Naive thymus-derived CD8-positive, alpha-beta T cell (primary cell): ENCODE measurements at regions not wholly inside any gene's neighbourhood (a gene's known extent, or its start where the extent isn't known, plus 50 kb on each side); places are given as distances from the start of the nearest gene placed in this dataset.
A peak's percentile ranks its signal among the peaks of the same experiment; 100 is the strongest.
"Not testable (repeated sequence)": the region's sequence is repeated elsewhere in the genome, so short reads cannot be mapped to it uniquely, and the experiment has no call there.

Source experiments
- ATAC-seq, 2 donors: fragments of 150-1000 bp; cut with Tn5 transposase in 1 of 2; sonication (Bioruptor Pico), chemical (Tn5 transposase) in 1 of 2; 1 replicate in 1 of 2; 2 replicates in 1 of 2; pipeline ENCODE4 v1.10.0; 2021; ENCODE audit warnings: mild to moderate bottlenecking in 2 of 2, moderate library complexity in 2 of 2
- POLR2A ChIA-PET: fragments of 350-600 bp; sonication (Branson Sonifier 250); formaldehyde crosslinking; loops from one replicate; lab custom pipeline; 2021; ENCODE audit warnings: antibody characterized with exemption; lab: Charles Lee
- DNase-seq, 10 donors: peaks; one replicate each; pipeline versions ENCODE4 v3.0.0 to v3.0.0-alpha.2; 2020 to 2022
- H3K27ac Mint-ChIP-seq, 10 donors: one replicate each; pipeline ENCODE4 v1.8.0; 2020 to 2022; ENCODE audit warnings: mild to moderate bottlenecking in 10 of 10, mixed read lengths in 10 of 10, moderate library complexity in 4 of 10, inconsistent platforms in 1 of 10
- H3K27me3 Mint-ChIP-seq, 5 donors: one replicate each; pipeline ENCODE4 v1.8.0; 2021 to 2022; ENCODE audit warnings: mixed read lengths in 5 of 5
- H3K36me3 Mint-ChIP-seq, 3 donors: one replicate each; pipeline ENCODE4 v1.8.0; 2020 to 2022; ENCODE audit warnings: mixed read lengths in 3 of 3, mild to moderate bottlenecking in 2 of 3, inconsistent platforms in 1 of 3
- H3K4me1 Mint-ChIP-seq, 4 donors: one replicate each; pipeline ENCODE4 v1.8.0; 2021 to 2022; ENCODE audit warnings: mixed read lengths in 4 of 4
- H3K4me3 Mint-ChIP-seq, 10 donors: one replicate each; pipeline ENCODE4 v1.8.0; 2020 to 2022; ENCODE audit warnings: mild to moderate bottlenecking in 10 of 10, mixed read lengths in 10 of 10, moderate library complexity in 6 of 10, inconsistent platforms in 1 of 10
- H3K9me3 Mint-ChIP-seq, 9 donors: one replicate each; pipeline ENCODE4 v1.8.0; 2020 to 2022; ENCODE audit warnings: mixed read lengths in 9 of 9, mild to moderate bottlenecking in 3 of 9, inconsistent platforms in 1 of 9, moderate library complexity in 1 of 9

GRCh38 chr6:142016666-142017065, 116.1 kb upstream of the GJE1 start:
- not testable (repeated sequence) for H3K4me3 Mint-ChIP-seq, H3K36me3 Mint-ChIP-seq

GRCh38 chr6:142015463-142015862, 117.3 kb upstream of the GJE1 start:
- ATAC-seq, H3K9me3 Mint-ChIP-seq, POLR2A ChIA-PET: not testable (repeated sequence)

More at GRCh38 chr6:142016666-142017065, 116.1 kb upstream of the GJE1 start:
- H3K9me3 Mint-ChIP-seq, H3K4me1 Mint-ChIP-seq, H3K27ac Mint-ChIP-seq, DNase-seq, ATAC-seq, POLR2A ChIA-PET: not testable (repeated sequence)
- H3K27me3 Mint-ChIP-seq, result peaks cover 2 to 24% (median 5%) of the 10 kb centered on the region in 5 donors

GRCh38 chr6:142015011-142015410, 117.7 kb upstream of the GJE1 start:
- Mint-ChIP-seq H3K4me3 (peak overlapping the region in 1 of 10 donors; percentile 5), H3K9me3 (peaks cover 0 to 7% (median 0%) of the 10 kb centered on the region in 9 donors), H3K27ac (peak overlapping the region in 1 of 10 donors; percentile 12), H3K4me1 (peaks cover 0 to 6% (median 3%) of the 10 kb centered on the region in 4 donors), H3K27me3 (peaks cover 3 to 24% (median 5%) of the 10 kb centered on the region in 5 donors), H3K36me3 (no peaks in the 10 kb centered on the region)
- ATAC-seq (no peak), DNase-seq (no peak)
- POLR2A ChIA-PET, result no interaction called here

More at GRCh38 chr6:142015463-142015862, 117.3 kb upstream of the GJE1 start:
- peaks cover 3 to 24% (median 5%) of the 10 kb centered on the region in 5 donors for H3K27me3 Mint-ChIP-seq
- DNase-seq, H3K27ac Mint-ChIP-seq, H3K4me3 Mint-ChIP-seq, H3K4me1 Mint-ChIP-seq, H3K36me3 Mint-ChIP-seq: not testable (repeated sequence)

GRCh38 chr6:142014515-142014914, 118.2 kb upstream of the GJE1 start:
- no peak for DNase-seq
- peaks cover 3 to 24% (median 5%) of the 10 kb centered on the region in 5 donors for H3K27me3 Mint-ChIP-seq
- no peaks in the 10 kb centered on the region for H3K36me3 Mint-ChIP-seq
- no peak for ATAC-seq
- H3K4me1 Mint-ChIP-seq, result peaks cover 0 to 6% (median 3%) of the 10 kb centered on the region in 4 donors
- POLR2A ChIA-PET, result no interaction called here
- H3K27ac Mint-ChIP-seq, result no peak overlapping the region
- peak overlapping the region in 1 of 10 donors; percentile 5 for H3K4me3 Mint-ChIP-seq
- H3K9me3 Mint-ChIP-seq, result peaks cover 0 to 2% (median 0%) of the 10 kb centered on the region in 9 donors

- ATAC-seq (no peak), DNase-seq (no peak)
- H3K4me1 Mint-ChIP-seq, result peaks cover 0 to 6% (median 3%) of the 10 kb centered on the region in 4 donors
- no peak overlapping the region for H3K27ac Mint-ChIP-seq
- H3K9me3 Mint-ChIP-seq, result no peaks in the 10 kb centered on the region
- H3K4me3 Mint-ChIP-seq, result no peak overlapping the region
- peaks cover 3 to 24% (median 5%) of the 10 kb centered on the region in 5 donors for H3K27me3 Mint-ChIP-seq
- POLR2A ChIA-PET, result no interaction called here
- H3K36me3 Mint-ChIP-seq, result no peaks in the 10 kb centered on the region
Observed at GRCh38 chr6:142013875-142014495, 118.7 kb upstream of the GJE1 start.

GRCh38 chr6:142013287-142013686, 119.4 kb upstream of the GJE1 start:
- H3K27ac Mint-ChIP-seq, result no peak overlapping the region
- ATAC-seq (no peak), DNase-seq (no peak)
- peaks cover 1 to 24% (median 5%) of the 10 kb centered on the region in 5 donors for H3K27me3 Mint-ChIP-seq
- H3K4me3 Mint-ChIP-seq, result no peak overlapping the region
- peaks cover 0 to 6% (median 3%) of the 10 kb centered on the region in 4 donors for H3K4me1 Mint-ChIP-seq
- POLR2A ChIA-PET, result no interaction called here
- peaks cover 0 to under 1% (median 0%) of the 10 kb centered on the region in 9 donors for H3K9me3 Mint-ChIP-seq
- no peaks in the 10 kb centered on the region for H3K36me3 Mint-ChIP-seq

GRCh38 chr6:142011775-142012174, 121.0 kb upstream of the GJE1 start:
- ATAC-seq (no peak), DNase-seq (no peak)
- H3K27me3 Mint-ChIP-seq, result peaks cover 1 to 15% (median 3%) of the 10 kb centered on the region in 5 donors
- POLR2A ChIA-PET, result no interaction called here
- H3K9me3 Mint-ChIP-seq, result peaks cover 0 to 3% (median 0%) of the 10 kb centered on the region in 9 donors
- no peak overlapping the region for H3K27ac Mint-ChIP-seq
- no peak overlapping the region for H3K4me3 Mint-ChIP-seq
- no peaks in the 10 kb centered on the region for H3K36me3 Mint-ChIP-seq
- peaks cover 0 to 6% (median 3%) of the 10 kb centered on the region in 4 donors for H3K4me1 Mint-ChIP-seq

GRCh38 chr6:142011156-142011555, 121.6 kb upstream of the GJE1 start:
- H3K27me3 Mint-ChIP-seq, result peaks cover 1 to 12% (median 3%) of the 10 kb centered on the region in 5 donors
- H3K4me3 Mint-ChIP-seq, result no peak overlapping the region
- no peak for ATAC-seq
- peaks cover 0 to 6% (median 3%) of the 10 kb centered on the region in 4 donors for H3K4me1 Mint-ChIP-seq
- DNase-seq, result no peak
- H3K9me3 Mint-ChIP-seq, result peaks cover 0 to 3% (median 0%) of the 10 kb centered on the region in 9 donors
- H3K36me3 Mint-ChIP-seq, result no peaks in the 10 kb centered on the region
- POLR2A ChIA-PET, result no interaction called here
- H3K27ac Mint-ChIP-seq, result no peak overlapping the region

- H3K4me3 Mint-ChIP-seq, result no peak overlapping the region
- H3K27me3 Mint-ChIP-seq, result peaks cover under 1 to 6% (median 1%) of the 10 kb centered on the region in 5 donors
- ATAC-seq, result no peak
- H3K27ac Mint-ChIP-seq, result no peak overlapping the region
- H3K4me1 Mint-ChIP-seq, result peaks cover 0 to 2% (median under 1%) of the 10 kb centered on the region in 4 donors
- DNase-seq, result no peak
- POLR2A ChIA-PET, result no interaction called here
- H3K36me3 Mint-ChIP-seq, result no peaks in the 10 kb centered on the region
- H3K9me3 Mint-ChIP-seq, result peaks cover 0 to 3% (median 0%) of the 10 kb centered on the region in 9 donors
Observed at GRCh38 chr6:142009647-142010046, 123.1 kb upstream of the GJE1 start.

GRCh38 chr6:142008781-142009180, 123.9 kb upstream of the GJE1 start:
- POLR2A ChIA-PET, result no interaction called here
- Mint-ChIP-seq H3K4me3 (no peak overlapping the region), H3K9me3 (peaks cover 0 to 3% (median 0%) of the 10 kb centered on the region in 9 donors), H3K27ac (no peak overlapping the region), H3K36me3 (no peaks in the 10 kb centered on the region), H3K4me1 (no peaks in the 10 kb centered on the region), H3K27me3 (peaks cover 0 to 1% (median 0%) of the 10 kb centered on the region in 5 donors)
- DNase-seq, result no peak
- ATAC-seq, result no peak

- POLR2A ChIA-PET, result no interaction called here
- H3K4me3 Mint-ChIP-seq, result no peak overlapping the region
- H3K36me3 Mint-ChIP-seq, result no peaks in the 10 kb centered on the region
- H3K27me3 Mint-ChIP-seq, result peaks cover 0 to 1% (median 0%) of the 10 kb centered on the region in 5 donors
- H3K4me1 Mint-ChIP-seq, result no peaks in the 10 kb centered on the region
- DNase-seq (no peak), ATAC-seq (no peak)
- no peak overlapping the region for H3K27ac Mint-ChIP-seq
- H3K9me3 Mint-ChIP-seq, result peaks cover 0 to 3% (median 0%) of the 10 kb centered on the region in 9 donors
Observed at GRCh38 chr6:142008016-142008735, 124.5 kb upstream of the GJE1 start.

GRCh38 chr6:142005021-142005420, 127.7 kb upstream of the GJE1 start:
- Mint-ChIP-seq H3K27ac (no peak overlapping the region), H3K36me3 (peaks cover 0 to 5% (median 3%) of the 10 kb centered on the region in 3 donors), H3K9me3 (peaks cover 0 to 8% (median 2%) of the 10 kb centered on the region in 9 donors), H3K4me1 (no peaks in the 10 kb centered on the region), H3K27me3 (peaks cover 0 to 2% (median 0%) of the 10 kb centered on the region in 5 donors), H3K4me3 (no peak overlapping the region)
- no peak for DNase-seq
- no peak for ATAC-seq
- POLR2A ChIA-PET, result no interaction called here

- peaks cover 0 to 29% (median 13%) of the 10 kb centered on the region in 9 donors for H3K9me3 Mint-ChIP-seq
- DNase-seq, result no peak
- H3K4me3 Mint-ChIP-seq, result no peak overlapping the region
- POLR2A ChIA-PET, result no interaction called here
- H3K27ac Mint-ChIP-seq, result no peak overlapping the region
- H3K4me1 Mint-ChIP-seq, result no peaks in the 10 kb centered on the region
- ATAC-seq, result no peak
- H3K36me3 Mint-ChIP-seq, result peaks cover 5 to 10% (median 8%) of the 10 kb centered on the region in 3 donors
- peaks cover 0 to 2% (median 0%) of the 10 kb centered on the region in 5 donors for H3K27me3 Mint-ChIP-seq
Observed at GRCh38 chr6:142002825-142003405, 129.8 kb upstream of the GJE1 start.
